ENCODE measurements at regions not wholly inside any gene's neighbourhood (a gene's known extent, or its start where the extent isn't known, plus 50 kb on each side); places are given as distances from the start of the nearest gene placed in this dataset.
A peak's percentile ranks its signal among the peaks of the same experiment; 100 is the strongest.

DNA sequence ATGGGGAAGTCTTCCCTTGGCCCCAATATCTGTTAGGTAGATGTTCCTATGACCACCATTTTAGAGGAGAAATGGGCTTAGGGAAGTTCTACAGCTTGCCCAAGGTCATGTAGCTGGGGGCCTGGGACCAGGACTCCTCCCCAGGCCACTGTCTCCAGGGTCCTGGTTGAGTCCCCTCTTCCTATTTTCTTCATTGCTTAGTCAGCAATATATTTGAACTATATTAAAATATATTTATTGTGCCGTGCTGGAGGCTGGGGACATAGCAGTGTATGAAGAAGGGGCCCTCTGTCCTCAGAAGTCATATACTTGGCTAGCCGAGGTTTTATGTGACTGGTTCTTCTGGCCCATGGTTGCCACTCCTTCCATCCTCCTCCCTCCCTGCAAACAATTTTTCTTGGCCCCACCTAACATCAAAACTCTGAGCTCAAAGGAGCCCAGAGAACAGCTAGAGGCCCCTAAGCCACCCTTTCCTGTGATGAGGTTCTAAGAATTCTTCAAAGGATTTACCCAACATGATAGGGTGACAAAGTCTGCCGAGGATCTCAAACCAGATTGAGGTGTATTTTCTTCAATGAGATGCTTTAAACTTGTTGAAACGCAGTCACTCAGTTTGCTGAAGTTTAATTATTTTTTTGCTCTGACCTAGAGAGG is 121.2 kb upstream of the RASGRP1 start:
- no peaks in the 10 kb centered on the region; a peak in 1 of 5 replicates for H3K27me3 ChIP-seq (ENCODE audit: control insufficient read depth in 1 of 2, insufficient read depth in 2 of 2, low read length in 2 of 2)
- H2AFZ ChIP-seq (ENCODE audit: low read length) = no peak overlapping the region
- BruUV-seq (replicated peaks) = no TSS peak
- H3K4me3 ChIP-seq (replicated peaks in 1 of 3; ENCODE audit: insufficient read depth in 1 of 3, low read depth in 2 of 3, low read length in 3 of 3) = no peak overlapping the region
- ATAC-seq (no peak), FAIRE-seq (no peak), DNase-seq (ENCODE audit: low spot score) (no peak)
- no peaks in the 10 kb centered on the region for H3K36me3 ChIP-seq (replicated peaks in 1 of 2; ENCODE audit: control insufficient read depth in 1 of 2, insufficient read depth in 2 of 2, low read length in 2 of 2)
- TF ChIP-seq MAFF (IDR thresholded peaks at IDR 0.05; ENCODE audit: low read depth, low read length) (peak; percentile 80), HDAC2 (CRISPR knock-in tag; IDR thresholded peaks at IDR 0.05) (no peak), MAFK (conservative IDR thresholded peaks at IDR 0.05 in 1 of 2, IDR thresholded peaks at IDR 0.05 in 1 of 2; ENCODE audit: low read length in 2 of 2) (peak; percentile 74 to 91)
- no peak overlapping the region for H3K9ac ChIP-seq (ENCODE audit: insufficient read depth, low read depth, low read length)
- ChIA-PET CTCF (ENCODE audit: low intra/inter-chr PET ratio, low total read pairs) (no interaction called here), POLR2A (no interaction called here)
- no peaks in the 10 kb centered on the region for H3K79me2 ChIP-seq (ENCODE audit: insufficient read depth, low read length)
- WGBS (ENCODE audit: low lambda C conversion rate) = 3% methylated on average over 4 of the region's 4 CpGs
- H3K27ac ChIP-seq (ENCODE audit: extremely low read length, insufficient read depth, low read length) = no peak overlapping the region
- no peaks in the 10 kb centered on the region for H3K9me3 ChIP-seq (ENCODE audit: low read length)
- H4K20me1 ChIP-seq (ENCODE audit: insufficient read depth, low read length) = no peaks in the 10 kb centered on the region
- no peak overlapping the region for H3K4me2 ChIP-seq (ENCODE audit: low read depth, low read length)
- H3K4me1 ChIP-seq (ENCODE audit: insufficient read depth, low read length) = no peaks in the 10 kb centered on the region
- intact Hi-C loops (cut with micrococcal nuclease; ENCODE audit: unreplicated experiment) (no loop called here), in situ Hi-C loops (cut with HindIII; ENCODE audit: extremely low pct_ligation_motif_present, low pct_unique_long_range_greater_than_20kb) (loop anchor here (5.0 to 25.0 kb wide), 3 partner anchors 211 to 674 kb away; no protein-coding TSS in a partner anchor)

DNA sequence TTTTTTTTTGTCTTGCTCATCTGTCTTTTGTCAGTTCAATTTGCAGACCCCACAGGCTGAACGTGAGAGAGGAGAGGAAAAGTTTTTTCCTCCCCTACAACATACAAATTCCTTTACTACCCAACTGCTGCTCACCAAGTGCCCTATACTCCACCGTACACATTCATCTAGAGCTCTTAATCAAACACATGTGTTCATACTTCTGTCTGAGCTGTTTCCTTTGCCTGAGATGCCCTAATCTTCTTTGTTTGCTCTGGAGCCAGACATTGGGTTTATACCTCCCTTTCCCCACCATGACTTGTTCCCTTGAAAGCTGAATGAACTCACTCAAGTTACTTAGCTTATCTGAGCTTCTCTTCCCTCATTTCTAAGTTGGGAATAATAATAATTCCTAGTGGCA is 122.7 kb upstream of the RASGRP1 start:
- BruUV-seq (replicated peaks) = no TSS peak
- no peak overlapping the region for H3K4me3 ChIP-seq (replicated peaks in 1 of 3; ENCODE audit: insufficient read depth in 1 of 3, low read depth in 2 of 3, low read length in 3 of 3)
- no peak overlapping the region for H3K27ac ChIP-seq (ENCODE audit: extremely low read length, insufficient read depth, low read length)
- H3K36me3 ChIP-seq (replicated peaks in 1 of 2; ENCODE audit: control insufficient read depth in 1 of 2, insufficient read depth in 2 of 2, low read length in 2 of 2) = no peaks in the 10 kb centered on the region
- DNase-seq (ENCODE audit: low spot score) (no peak), ATAC-seq (no peak), FAIRE-seq (no peak)
- H3K9me3 ChIP-seq (ENCODE audit: low read length) = no peaks in the 10 kb centered on the region
- no peaks in the 10 kb centered on the region for H3K4me1 ChIP-seq (ENCODE audit: insufficient read depth, low read length)
- no peaks in the 10 kb centered on the region for H3K79me2 ChIP-seq (ENCODE audit: insufficient read depth, low read length)
- 0% methylated on average over 2 of the region's 2 CpGs for WGBS (ENCODE audit: low lambda C conversion rate)
- ChIA-PET CTCF (ENCODE audit: low intra/inter-chr PET ratio, low total read pairs) (no interaction called here), POLR2A (no interaction called here)
- no peak overlapping the region for H3K4me2 ChIP-seq (ENCODE audit: low read depth, low read length)
- in situ Hi-C loops (cut with HindIII; ENCODE audit: extremely low pct_ligation_motif_present, low pct_unique_long_range_greater_than_20kb) = loop anchor here (5.0 to 25.0 kb wide), 3 partner anchors 213 to 675 kb away; no protein-coding TSS in a partner anchor
- no peaks in the 10 kb centered on the region for H4K20me1 ChIP-seq (ENCODE audit: insufficient read depth, low read length)
- no peaks in the 10 kb centered on the region; a peak in 1 of 5 replicates for H3K27me3 ChIP-seq (ENCODE audit: control insufficient read depth in 1 of 2, insufficient read depth in 2 of 2, low read length in 2 of 2)
- H3K9ac ChIP-seq (ENCODE audit: insufficient read depth, low read depth, low read length) = no peak overlapping the region
- intact Hi-C loops (cut with micrococcal nuclease; ENCODE audit: unreplicated experiment) = no loop called here
- H2AFZ ChIP-seq (ENCODE audit: low read length) = no peak overlapping the region
- TF ChIP-seq NFE2 (CRISPR knock-in tag; IDR thresholded peaks at IDR 0.05) (no peak), SIX1 (CRISPR knock-in tag; IDR thresholded peaks at IDR 0.05; ENCODE audit: borderline replicate concordance) (no peak), STAG1 (CRISPR knock-in tag; IDR thresholded peaks at IDR 0.05) (no peak), ZNF235 (CRISPR knock-in tag; IDR thresholded peaks at IDR 0.05; ENCODE audit: borderline replicate concordance) (no peak), ZNF274 (CRISPR knock-in tag; IDR thresholded peaks at IDR 0.05) (no peak), FOXA1 (IDR thresholded peaks at IDR 0.05) (no peak), FOXA1 (CRISPR knock-in tag; IDR thresholded peaks at IDR 0.05) (no peak), ZNF841 (CRISPR knock-in tag; IDR thresholded peaks at IDR 0.05; ENCODE audit: borderline replicate concordance) (no peak)
- TF ChIP-seq, protein P1, sequence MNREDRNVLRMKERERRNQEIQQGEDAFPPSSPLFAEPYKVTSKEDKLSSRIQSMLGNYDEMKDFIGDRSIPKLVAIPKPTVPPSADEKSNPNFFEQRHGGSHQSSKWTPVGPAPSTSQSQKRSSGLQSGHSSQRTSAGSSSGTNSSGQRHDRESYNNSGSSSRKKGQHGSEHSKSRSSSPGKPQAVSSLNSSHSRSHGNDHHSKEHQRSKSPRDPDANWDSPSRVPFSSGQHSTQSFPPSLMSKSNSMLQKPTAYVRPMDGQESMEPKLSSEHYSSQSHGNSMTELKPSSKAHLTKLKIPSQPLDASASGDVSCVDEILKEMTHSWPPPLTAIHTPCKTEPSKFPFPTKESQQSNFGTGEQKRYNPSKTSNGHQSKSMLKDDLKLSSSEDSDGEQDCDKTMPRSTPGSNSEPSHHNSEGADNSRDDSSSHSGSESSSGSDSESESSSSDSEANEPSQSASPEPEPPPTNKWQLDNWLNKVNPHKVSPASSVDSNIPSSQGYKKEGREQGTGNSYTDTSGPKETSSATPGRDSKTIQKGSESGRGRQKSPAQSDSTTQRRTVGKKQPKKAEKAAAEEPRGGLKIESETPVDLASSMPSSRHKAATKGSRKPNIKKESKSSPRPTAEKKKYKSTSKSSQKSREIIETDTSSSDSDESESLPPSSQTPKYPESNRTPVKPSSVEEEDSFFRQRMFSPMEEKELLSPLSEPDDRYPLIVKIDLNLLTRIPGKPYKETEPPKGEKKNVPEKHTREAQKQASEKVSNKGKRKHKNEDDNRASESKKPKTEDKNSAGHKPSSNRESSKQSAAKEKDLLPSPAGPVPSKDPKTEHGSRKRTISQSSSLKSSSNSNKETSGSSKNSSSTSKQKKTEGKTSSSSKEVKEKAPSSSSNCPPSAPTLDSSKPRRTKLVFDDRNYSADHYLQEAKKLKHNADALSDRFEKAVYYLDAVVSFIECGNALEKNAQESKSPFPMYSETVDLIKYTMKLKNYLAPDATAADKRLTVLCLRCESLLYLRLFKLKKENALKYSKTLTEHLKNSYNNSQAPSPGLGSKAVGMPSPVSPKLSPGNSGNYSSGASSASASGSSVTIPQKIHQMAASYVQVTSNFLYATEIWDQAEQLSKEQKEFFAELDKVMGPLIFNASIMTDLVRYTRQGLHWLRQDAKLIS (CRISPR knock-in tag; IDR thresholded peaks at IDR 0.05) = no peak
- TF ChIP-seq, protein P2, sequence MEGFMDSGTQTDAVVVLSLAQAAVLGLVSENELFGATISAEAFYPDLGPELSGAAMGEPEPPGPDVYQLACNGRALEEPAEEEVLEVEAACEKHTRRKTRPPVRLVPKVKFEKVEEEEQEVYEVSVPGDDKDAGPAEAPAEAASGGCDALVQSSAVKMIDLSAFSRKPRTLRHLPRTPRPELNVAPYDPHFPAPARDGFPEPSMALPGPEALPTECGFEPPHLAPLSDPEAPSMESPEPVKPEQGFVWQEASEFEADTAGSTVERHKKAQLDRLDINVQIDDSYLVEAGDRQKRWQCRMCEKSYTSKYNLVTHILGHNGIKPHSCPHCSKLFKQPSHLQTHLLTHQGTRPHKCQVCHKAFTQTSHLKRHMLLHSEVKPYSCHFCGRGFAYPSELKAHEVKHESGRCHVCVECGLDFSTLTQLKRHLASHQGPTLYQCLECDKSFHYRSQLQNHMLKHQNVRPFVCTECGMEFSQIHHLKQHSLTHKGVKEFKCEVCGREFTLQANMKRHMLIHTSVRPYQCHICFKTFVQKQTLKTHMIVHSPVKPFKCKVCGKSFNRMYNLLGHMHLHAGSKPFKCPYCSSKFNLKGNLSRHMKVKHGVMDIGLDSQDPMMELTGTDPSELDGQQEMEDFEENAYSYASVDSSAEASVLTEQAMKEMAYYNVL (CRISPR knock-in tag; IDR thresholded peaks at IDR 0.05; ENCODE audit: borderline replicate concordance) = no peak
